Fibroblast of the aortic adventitia (primary cell): ENCODE measurements at regions not wholly inside any gene's neighbourhood (a gene's known extent, or its start where the extent isn't known, plus 50 kb on each side); places are given as distances from the start of the nearest gene placed in this dataset.

Experiments used
- DNase-seq: peaks from one replicate; pipeline ENCODE4 v3.0.0-alpha.2; 2010; ENCODE audit warnings: low read depth
- H3K4me3 ChIP-seq: 2 replicates; pipeline ENCODE4 v1.5.1; 2011; ENCODE audit warnings: low read depth, mild to moderate bottlenecking, control low read depth, low read length, moderate library complexity
- CTCF ChIP-seq: IDR thresholded peaks from 2 replicates; pipeline ENCODE4 v1.5.1; 2011; ENCODE audit warnings: mild to moderate bottlenecking, low read length, control low read depth, inconsistent platforms; ENCODE audit not compliant: insufficient read depth

GRCh38 chr6:89021629-89022028 lies 58.2 kb upstream of the RNGTT start:
- TF ChIP-seq CTCF = no peak
- H3K4me3 ChIP-seq = no peak overlapping the region
- DNase-seq = no peak

GRCh38 chr6:89015971-89016370 lies 52.6 kb upstream of the RNGTT start:
- H3K4me3 ChIP-seq = no peak overlapping the region
- no peak for TF ChIP-seq CTCF
- DNase-seq = no peak

DNA sequence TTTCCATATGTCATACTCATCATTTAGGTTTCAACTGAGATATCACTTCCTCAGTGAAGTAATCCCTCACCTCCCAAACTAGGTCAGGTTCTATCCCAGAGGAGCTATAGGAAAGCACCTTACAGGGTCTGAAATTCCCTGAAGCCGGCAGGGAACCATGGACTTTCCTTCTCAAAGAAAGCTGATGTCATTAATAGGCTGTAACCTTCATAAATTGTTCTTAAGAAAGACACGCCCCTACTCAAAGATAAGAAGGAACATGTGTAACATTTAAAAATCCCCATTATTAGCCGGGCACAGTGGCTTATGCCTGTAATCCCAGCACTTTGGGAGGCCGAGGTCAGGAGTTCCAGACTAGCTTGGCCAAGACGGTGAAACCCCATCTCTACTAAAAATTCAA lies 50.0 kb upstream of the RNGTT start:
- H3K4me3 ChIP-seq = no peak overlapping the region
- peak; percentile 27 for DNase-seq
- TF ChIP-seq CTCF = no peak
